Activated CD4-positive, alpha-beta memory T cell treated with anti-CD3 and anti-CD28 coated beads for 36 hours (primary cell): ENCODE measurements at regions not wholly inside any gene's neighbourhood (a gene's known extent, or its start where the extent isn't known, plus 50 kb on each side); places are given as distances from the start of the nearest gene placed in this dataset.
"Not testable (repeated sequence)": the region's sequence is repeated elsewhere in the genome, so short reads cannot be mapped to it uniquely, and the experiment has no call there.

Experiments used
- CTCF ChIA-PET: fragments of 350-600 bp; sonication (Branson Sonifier 250); formaldehyde crosslinking; loops from one replicate; lab custom pipeline; 2021; ENCODE audit warnings: antibody characterized with exemption, inconsistent platforms; lab: Charles Lee
- POLR2A ChIA-PET: fragments of 350-600 bp; sonication (Branson Sonifier 250); formaldehyde crosslinking; loops from one replicate; lab custom pipeline; 2021; ENCODE audit warnings: antibody characterized with exemption; lab: Charles Lee
- DNase-seq: peaks from one replicate; pipeline ENCODE4 v3.0.0-alpha.2; 2020
- H3K27ac Mint-ChIP-seq: one replicate; pipeline ENCODE4 v1.8.0; 2021; ENCODE audit warnings: mixed read lengths
- H3K27me3 Mint-ChIP-seq: one replicate; pipeline ENCODE4 v1.8.0; 2021; ENCODE audit warnings: mixed read lengths
- H3K36me3 Mint-ChIP-seq: one replicate; pipeline ENCODE4 v1.8.0; 2021; ENCODE audit warnings: mixed read lengths
- H3K4me1 Mint-ChIP-seq: one replicate; pipeline ENCODE4 v1.8.0; 2021; ENCODE audit warnings: low read depth, mixed read lengths
- H3K4me3 Mint-ChIP-seq: one replicate; pipeline ENCODE4 v1.8.0; 2021; ENCODE audit warnings: mild to moderate bottlenecking, mixed read lengths
- H3K9me3 Mint-ChIP-seq: one replicate; pipeline ENCODE4 v1.8.0; 2021; ENCODE audit warnings: mixed read lengths
- intact Hi-C: fragments of 100-400 bp; cut with micrococcal nuclease; formaldehyde crosslinking; loops from one replicate; pipeline ENCODE4 v1.15.1; 2023

GRCh38 chr20:26276554-26277210, 580.0 kb upstream of the ZNF337 start:
- Mint-ChIP-seq H3K9me3 (peaks cover 26% of the 10 kb centered on the region), H3K36me3 (peaks cover 31% of the 10 kb centered on the region), H3K27ac (no peak overlapping the region), H3K4me1 (peaks cover 43% of the 10 kb centered on the region), H3K4me3 (no peak overlapping the region), H3K27me3 (no peaks in the 10 kb centered on the region)
- no peak for DNase-seq
- intact Hi-C loops, result no loop called here
- ChIA-PET POLR2A (no interaction called here), CTCF (no interaction called here)

- CTCF ChIA-PET, H3K9me3 Mint-ChIP-seq, H3K36me3 Mint-ChIP-seq: not testable (repeated sequence)
Observed at GRCh38 chr20:26268762-26269161, 572.1 kb upstream of the ZNF337 start.

GRCh38 chr20:26260925-26261324, 564.3 kb upstream of the ZNF337 start:
- CTCF ChIA-PET, H3K9me3 Mint-ChIP-seq, H3K4me3 Mint-ChIP-seq, H3K36me3 Mint-ChIP-seq, POLR2A ChIA-PET, intact Hi-C loops, H3K27me3 Mint-ChIP-seq, DNase-seq, H3K27ac Mint-ChIP-seq, H3K4me1 Mint-ChIP-seq: not testable (repeated sequence)

More at GRCh38 chr20:26268762-26269161, 572.1 kb upstream of the ZNF337 start:
- POLR2A ChIA-PET, DNase-seq, H3K4me3 Mint-ChIP-seq, H3K4me1 Mint-ChIP-seq, intact Hi-C loops, H3K27me3 Mint-ChIP-seq, H3K27ac Mint-ChIP-seq: not testable (repeated sequence)

- H3K9me3 Mint-ChIP-seq, POLR2A ChIA-PET, H3K27ac Mint-ChIP-seq, H3K4me1 Mint-ChIP-seq, H3K27me3 Mint-ChIP-seq, H3K36me3 Mint-ChIP-seq, CTCF ChIA-PET, intact Hi-C loops, H3K4me3 Mint-ChIP-seq, DNase-seq: not testable (repeated sequence)
Observed at GRCh38 chr20:26252311-26252975, 555.8 kb upstream of the ZNF337 start.

GRCh38 chr20:26251376-26251775, 554.7 kb upstream of the ZNF337 start:
- POLR2A ChIA-PET, H3K4me3 Mint-ChIP-seq, H3K4me1 Mint-ChIP-seq, CTCF ChIA-PET, H3K9me3 Mint-ChIP-seq, H3K27ac Mint-ChIP-seq, DNase-seq, H3K27me3 Mint-ChIP-seq, H3K36me3 Mint-ChIP-seq, intact Hi-C loops: not testable (repeated sequence)

GRCh38 chr20:26250249-26251114, 553.8 kb upstream of the ZNF337 start:
- H3K27me3 Mint-ChIP-seq, CTCF ChIA-PET, H3K4me1 Mint-ChIP-seq, POLR2A ChIA-PET, intact Hi-C loops, H3K9me3 Mint-ChIP-seq, H3K27ac Mint-ChIP-seq, H3K4me3 Mint-ChIP-seq, DNase-seq, H3K36me3 Mint-ChIP-seq: not testable (repeated sequence)

- H3K36me3 Mint-ChIP-seq, result peaks cover 1% of the 10 kb centered on the region
- CTCF ChIA-PET, result no interaction called here
- POLR2A ChIA-PET, result no interaction called here
- no peaks in the 10 kb centered on the region for H3K4me1 Mint-ChIP-seq
- no peaks in the 10 kb centered on the region for H3K27me3 Mint-ChIP-seq
- H3K9me3 Mint-ChIP-seq, result peaks cover 20% of the 10 kb centered on the region
- no peak for DNase-seq
- H3K27ac Mint-ChIP-seq, result no peak overlapping the region
- no peak overlapping the region for H3K4me3 Mint-ChIP-seq
- intact Hi-C loops, result no loop called here
Observed at GRCh38 chr20:26243731-26244130, 547.1 kb upstream of the ZNF337 start.

- H3K27ac Mint-ChIP-seq, intact Hi-C loops, H3K9me3 Mint-ChIP-seq, DNase-seq, H3K36me3 Mint-ChIP-seq, POLR2A ChIA-PET, H3K27me3 Mint-ChIP-seq, CTCF ChIA-PET, H3K4me3 Mint-ChIP-seq, H3K4me1 Mint-ChIP-seq: not testable (repeated sequence)
Observed at GRCh38 chr20:26220609-26221008, 524.0 kb upstream of the ZNF337 start.

- POLR2A ChIA-PET, H3K4me3 Mint-ChIP-seq, CTCF ChIA-PET, H3K9me3 Mint-ChIP-seq, H3K27me3 Mint-ChIP-seq, intact Hi-C loops, H3K27ac Mint-ChIP-seq, H3K36me3 Mint-ChIP-seq, H3K4me1 Mint-ChIP-seq, DNase-seq: not testable (repeated sequence)
Observed at GRCh38 chr20:26219546-26219945, 522.9 kb upstream of the ZNF337 start.

- Mint-ChIP-seq H3K4me3 (no peak overlapping the region), H3K27me3 (no peaks in the 10 kb centered on the region), H3K9me3 (no peaks in the 10 kb centered on the region), H3K36me3 (no peaks in the 10 kb centered on the region), H3K4me1 (peaks cover 3% of the 10 kb centered on the region), H3K27ac (no peak overlapping the region)
- ChIA-PET CTCF (no interaction called here), POLR2A (no interaction called here)
- DNase-seq, result no peak
- intact Hi-C loops, result no loop called here
Observed at GRCh38 chr20:26218301-26218700, 521.6 kb upstream of the ZNF337 start.

GRCh38 chr20:26216025-26216424, 519.4 kb upstream of the ZNF337 start:
- CTCF ChIA-PET, result interaction anchor here (1.1 kb wide), 1 partner anchor 10 kb away, joined by 3 read pairs; no protein-coding TSS in a partner anchor
- H3K27ac Mint-ChIP-seq, result no peak overlapping the region
- H3K27me3 Mint-ChIP-seq, result no peaks in the 10 kb centered on the region
- H3K4me3 Mint-ChIP-seq, result no peak overlapping the region
- DNase-seq, result no peak
- intact Hi-C loops, result no loop called here
- no peaks in the 10 kb centered on the region for H3K36me3 Mint-ChIP-seq
- POLR2A ChIA-PET, result no interaction called here
- H3K9me3 Mint-ChIP-seq, result peaks cover 2% of the 10 kb centered on the region
- H3K4me1 Mint-ChIP-seq, result peaks cover 8% of the 10 kb centered on the region

- no peaks in the 10 kb centered on the region for H3K36me3 Mint-ChIP-seq
- no peak overlapping the region for H3K4me3 Mint-ChIP-seq
- H3K4me1 Mint-ChIP-seq, result peaks cover 12% of the 10 kb centered on the region
- H3K27me3 Mint-ChIP-seq, result peaks cover 4% of the 10 kb centered on the region
- CTCF ChIA-PET, result no interaction called here
- DNase-seq, result no peak
- H3K27ac Mint-ChIP-seq, result no peak overlapping the region
- POLR2A ChIA-PET, result no interaction called here
- intact Hi-C loops, result no loop called here
- peaks cover 2% of the 10 kb centered on the region for H3K9me3 Mint-ChIP-seq
Observed at GRCh38 chr20:26214991-26215390, 518.3 kb upstream of the ZNF337 start.
